ENCODE measurements at regions not wholly inside any gene's neighbourhood (a gene's known extent, or its start where the extent isn't known, plus 50 kb on each side); places are given as distances from the start of the nearest gene placed in this dataset.

DNA sequence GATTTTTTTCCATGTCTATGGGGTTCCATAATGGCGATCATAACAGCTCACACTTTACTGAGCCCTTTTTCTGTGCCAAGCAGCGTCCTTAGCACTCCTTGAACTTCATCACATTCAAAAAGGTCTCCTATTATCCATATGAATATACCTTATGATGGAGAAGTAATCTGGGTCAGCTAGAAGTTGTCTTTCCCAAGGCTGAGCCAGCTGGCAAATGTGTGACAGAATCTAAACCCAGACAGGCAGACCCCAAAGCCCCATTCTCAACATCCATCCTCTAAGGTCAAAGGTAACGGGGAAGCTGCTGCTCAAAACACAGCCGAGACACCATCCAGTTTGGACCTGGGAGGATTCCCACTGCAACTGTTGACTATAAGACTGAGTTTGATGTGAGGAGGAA lies 249.6 kb downstream of the PRDM2 start:
- intact Hi-C loops (cut with micrococcal nuclease) = no loop called here
- Mint-ChIP-seq H3K27me3 (ENCODE audit: insufficient read depth, unreplicated experiment) (no peaks in the 10 kb centered on the region), H3K4me3 (ENCODE audit: unreplicated experiment) (peak overlapping the region; percentile 33), H3K36me3 (ENCODE audit: insufficient read depth, unreplicated experiment) (no peaks in the 10 kb centered on the region), H3K27ac (ENCODE audit: low read depth, unreplicated experiment) (peak overlapping the region; percentile 96), H3K9me3 (ENCODE audit: unreplicated experiment) (no peaks in the 10 kb centered on the region), H3K4me1 (ENCODE audit: insufficient read depth, unreplicated experiment) (peaks cover 48% of the 10 kb centered on the region)
- POLR2A ChIA-PET = interaction anchor here (0.5 to 1.5 kb wide), 13 partner anchors 10 to 1781 kb away, joined by 3 to 9 read pairs (median 3); no protein-coding TSS in a partner anchor
- BruUV-seq (replicated peaks) = no TSS peak
- no peak for DNase-seq (ENCODE audit: unreplicated experiment)
- TF ChIP-seq, protein P1, sequence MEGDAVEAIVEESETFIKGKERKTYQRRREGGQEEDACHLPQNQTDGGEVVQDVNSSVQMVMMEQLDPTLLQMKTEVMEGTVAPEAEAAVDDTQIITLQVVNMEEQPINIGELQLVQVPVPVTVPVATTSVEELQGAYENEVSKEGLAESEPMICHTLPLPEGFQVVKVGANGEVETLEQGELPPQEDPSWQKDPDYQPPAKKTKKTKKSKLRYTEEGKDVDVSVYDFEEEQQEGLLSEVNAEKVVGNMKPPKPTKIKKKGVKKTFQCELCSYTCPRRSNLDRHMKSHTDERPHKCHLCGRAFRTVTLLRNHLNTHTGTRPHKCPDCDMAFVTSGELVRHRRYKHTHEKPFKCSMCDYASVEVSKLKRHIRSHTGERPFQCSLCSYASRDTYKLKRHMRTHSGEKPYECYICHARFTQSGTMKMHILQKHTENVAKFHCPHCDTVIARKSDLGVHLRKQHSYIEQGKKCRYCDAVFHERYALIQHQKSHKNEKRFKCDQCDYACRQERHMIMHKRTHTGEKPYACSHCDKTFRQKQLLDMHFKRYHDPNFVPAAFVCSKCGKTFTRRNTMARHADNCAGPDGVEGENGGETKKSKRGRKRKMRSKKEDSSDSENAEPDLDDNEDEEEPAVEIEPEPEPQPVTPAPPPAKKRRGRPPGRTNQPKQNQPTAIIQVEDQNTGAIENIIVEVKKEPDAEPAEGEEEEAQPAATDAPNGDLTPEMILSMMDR (IDR thresholded peaks at IDR 0.05; ENCODE audit: unreplicated experiment) = no peak
- CTCF ChIA-PET = interaction anchor here (0.5 to 1.0 kb wide), 5 partner anchors 10 to 797 kb away, joined by 3 to 6 read pairs (median 3); no protein-coding TSS in a partner anchor

DNA sequence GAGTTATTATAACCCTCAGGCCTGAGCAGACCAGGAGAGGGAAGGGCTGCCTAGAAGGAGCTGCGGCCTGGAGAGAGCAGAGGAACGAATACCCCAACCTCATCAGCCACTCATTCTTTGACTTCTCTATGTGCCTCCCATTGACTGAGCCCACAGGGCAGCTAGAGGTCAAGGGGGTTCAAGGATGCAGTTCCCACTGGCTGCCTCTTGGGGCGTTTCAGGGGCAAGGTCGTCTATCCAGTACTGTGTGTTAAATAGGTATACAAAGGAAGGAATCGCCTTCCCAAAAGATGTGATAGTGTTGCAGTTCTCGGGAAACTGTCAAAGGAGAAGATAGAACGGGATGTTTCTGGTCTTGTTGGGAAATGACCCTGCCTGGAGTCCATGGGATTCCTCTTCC lies 250.6 kb downstream of the PRDM2 start:
- TF ChIP-seq, protein P1 (IDR thresholded peaks at IDR 0.05; ENCODE audit: unreplicated experiment) = peak; percentile 16
- Mint-ChIP-seq H3K4me1 (ENCODE audit: insufficient read depth, unreplicated experiment) (peaks cover 43% of the 10 kb centered on the region), H3K4me3 (ENCODE audit: unreplicated experiment) (no peak overlapping the region), H3K36me3 (ENCODE audit: insufficient read depth, unreplicated experiment) (no peaks in the 10 kb centered on the region), H3K9me3 (ENCODE audit: unreplicated experiment) (no peaks in the 10 kb centered on the region), H3K27ac (ENCODE audit: low read depth, unreplicated experiment) (peak overlapping the region; percentile 96), H3K27me3 (ENCODE audit: insufficient read depth, unreplicated experiment) (no peaks in the 10 kb centered on the region)
- intact Hi-C loops (cut with micrococcal nuclease) = no loop called here
- CTCF ChIA-PET = interaction anchor here (1.0 to 1.7 kb wide), 2 partner anchors 73 to 121 kb away, joined by 3 to 7 read pairs; no protein-coding TSS in a partner anchor
- BruUV-seq (replicated peaks) = no TSS peak
- POLR2A ChIA-PET = interaction anchor here (0.6 to 1.2 kb wide), 2 partner anchors 118 to 179 kb away, joined by 3 read pairs; no protein-coding TSS in a partner anchor
- DNase-seq (ENCODE audit: unreplicated experiment) = peak; percentile 21

DNA sequence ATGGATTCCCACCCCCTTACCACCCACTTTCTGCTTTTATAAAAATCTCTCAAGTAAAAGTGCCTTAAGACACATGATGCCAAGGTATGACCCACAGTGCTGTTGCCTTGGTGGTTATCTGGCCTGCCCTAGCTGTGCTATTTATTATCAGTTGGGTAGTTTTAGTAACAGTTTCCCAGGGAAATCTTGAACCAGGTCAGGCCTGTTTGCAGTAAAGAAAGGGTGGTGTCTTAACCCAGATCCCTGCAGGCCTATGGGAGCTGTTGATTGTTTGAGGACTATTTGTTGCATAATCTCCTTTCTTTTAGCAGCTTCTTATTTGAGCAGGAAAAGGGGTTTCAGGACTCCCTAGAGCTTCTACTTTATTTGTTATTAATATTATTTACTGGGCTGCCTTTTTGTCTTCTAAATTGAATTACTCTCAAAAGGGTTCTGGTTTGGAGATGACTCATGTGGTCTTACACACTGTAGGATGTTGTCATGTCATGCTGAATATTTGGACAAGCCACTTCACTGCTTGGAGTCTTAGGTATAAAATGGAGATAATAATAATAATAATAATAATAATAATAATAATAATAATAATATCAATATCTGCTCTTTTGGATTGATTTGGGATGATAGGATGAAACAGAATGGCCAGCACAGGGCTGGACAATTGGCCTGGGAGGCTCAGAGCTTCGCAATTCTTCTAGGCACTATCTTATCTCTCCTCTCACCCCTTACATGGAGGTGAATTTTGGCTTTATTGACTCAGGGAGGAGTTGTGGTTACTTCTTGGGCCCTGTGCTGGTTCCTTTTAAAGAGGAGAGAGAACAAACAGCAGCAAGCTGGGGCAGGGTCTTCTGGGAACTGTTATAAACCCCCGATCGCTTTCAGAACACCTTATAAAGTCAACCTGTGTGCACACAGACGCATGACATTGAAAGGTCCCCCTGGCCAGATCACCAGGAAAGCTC lies 252.1 kb downstream of the PRDM2 start:
- no peaks in the 10 kb centered on the region for H3K9me3 Mint-ChIP-seq (ENCODE audit: unreplicated experiment)
- no peak overlapping the region for H3K4me3 Mint-ChIP-seq (ENCODE audit: unreplicated experiment)
- H3K27me3 Mint-ChIP-seq (ENCODE audit: insufficient read depth, unreplicated experiment) = no peaks in the 10 kb centered on the region
- peaks cover 54% of the 10 kb centered on the region for H3K4me1 Mint-ChIP-seq (ENCODE audit: insufficient read depth, unreplicated experiment)
- ChIA-PET CTCF (interaction anchor here (0.5 to 1.7 kb wide), 5 partner anchors 123 to 494 kb away, joined by 3 to 7 read pairs (median 3); no protein-coding TSS in a partner anchor), POLR2A (interaction anchor here (0.6 to 1.2 kb wide), 5 partner anchors 151 to 298 kb away, joined by 3 to 5 read pairs (median 3); no protein-coding TSS in a partner anchor)
- no peaks in the 10 kb centered on the region for H3K36me3 Mint-ChIP-seq (ENCODE audit: insufficient read depth, unreplicated experiment)
- TF ChIP-seq, protein P1 (IDR thresholded peaks at IDR 0.05; ENCODE audit: unreplicated experiment) = no peak
- peak; percentile 25 for DNase-seq (ENCODE audit: unreplicated experiment)
- intact Hi-C loops (cut with micrococcal nuclease) = no loop called here
- H3K27ac Mint-ChIP-seq (ENCODE audit: low read depth, unreplicated experiment) = peak overlapping the region; percentile 96
- no TSS peak for BruUV-seq (replicated peaks)

DNA sequence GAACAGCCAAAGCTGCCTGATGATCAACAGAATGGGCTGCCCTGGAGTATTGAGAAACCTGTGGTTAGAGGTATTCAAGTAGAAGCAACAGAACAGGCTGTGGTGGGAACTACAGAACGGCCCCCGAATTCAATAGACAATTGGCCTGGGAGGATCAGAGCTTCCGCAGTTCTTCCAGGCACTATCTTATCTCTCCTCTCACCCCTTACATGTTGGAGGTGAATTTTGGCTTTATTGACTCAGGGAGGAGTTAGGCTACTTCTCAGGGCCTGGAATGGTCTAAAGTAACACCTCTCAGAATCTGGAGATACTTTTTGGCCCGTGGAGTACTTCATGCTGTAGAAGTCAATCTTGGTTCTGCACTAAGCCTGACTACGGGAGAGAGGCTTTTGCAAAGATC lies 253.0 kb downstream of the PRDM2 start:
- POLR2A ChIA-PET = interaction anchor here (0.7 to 1.0 kb wide), 2 partner anchors 153 to 299 kb away, joined by 3 to 5 read pairs; no protein-coding TSS in a partner anchor
- peaks cover 54% of the 10 kb centered on the region for H3K4me1 Mint-ChIP-seq (ENCODE audit: insufficient read depth, unreplicated experiment)
- intact Hi-C loops (cut with micrococcal nuclease) = no loop called here
- H3K9me3 Mint-ChIP-seq (ENCODE audit: unreplicated experiment) = no peaks in the 10 kb centered on the region
- CTCF ChIA-PET = interaction anchor here (0.7 to 0.8 kb wide), 2 partner anchors 124 to 168 kb away, joined by 3 to 5 read pairs; no protein-coding TSS in a partner anchor
- H3K4me3 Mint-ChIP-seq (ENCODE audit: unreplicated experiment) = no peak overlapping the region
- no peak overlapping the region for H3K27ac Mint-ChIP-seq (ENCODE audit: low read depth, unreplicated experiment)
- no TSS peak for BruUV-seq (replicated peaks)
- TF ChIP-seq, protein P1 (IDR thresholded peaks at IDR 0.05; ENCODE audit: unreplicated experiment) = no peak
- no peaks in the 10 kb centered on the region for H3K27me3 Mint-ChIP-seq (ENCODE audit: insufficient read depth, unreplicated experiment)
- H3K36me3 Mint-ChIP-seq (ENCODE audit: insufficient read depth, unreplicated experiment) = no peaks in the 10 kb centered on the region
- no peak for DNase-seq (ENCODE audit: unreplicated experiment)

All from MCF 10A (cell line).